ENCODE measurements at regions not wholly inside any gene's neighbourhood (a gene's known extent, or its start where the extent isn't known, plus 50 kb on each side); places are given as distances from the start of the nearest gene placed in this dataset.

DNA sequence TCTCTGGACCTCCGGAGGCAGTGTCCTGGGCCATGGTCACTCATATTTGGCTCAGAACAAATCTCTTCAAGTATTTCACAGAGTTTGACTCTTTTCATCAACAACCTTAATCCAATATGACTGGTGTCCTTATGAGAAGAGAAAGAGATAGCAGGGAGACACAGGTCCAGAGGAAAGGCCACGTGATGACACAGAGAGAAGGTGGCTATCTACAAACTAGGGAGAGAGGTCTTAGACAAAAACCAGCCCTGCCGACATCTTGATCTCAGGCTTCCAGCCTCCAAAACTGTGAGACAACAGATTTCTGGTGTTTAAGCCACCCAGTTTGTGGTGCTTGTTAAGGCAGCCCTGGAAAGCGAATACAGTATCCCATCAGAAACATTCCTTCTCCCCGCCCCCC is 237.1 kb upstream of the PROK2 start:
- H3K36me3 ChIP-seq (replicated peaks; ENCODE audit: insufficient read depth, low read length): no peaks in the 10 kb centered on the region
- H4K20me1 ChIP-seq (ENCODE audit: insufficient read depth, low read length): no peaks in the 10 kb centered on the region
- H3K4me1 ChIP-seq (ENCODE audit: low read length): no peaks in the 10 kb centered on the region
- no peak overlapping the region for H3K4me2 ChIP-seq (ENCODE audit: low read depth, low read length)
- DNase-seq: no peak
- H3K27me3 ChIP-seq (replicated peaks; ENCODE audit: insufficient read depth, low read length): no peaks in the 10 kb centered on the region
- TF ChIP-seq EZH2 (optimal IDR thresholded peaks at IDR 0.05; ENCODE audit: low read depth, low read length) (no peak), EZH2phosphoT487 (IDR thresholded peaks at IDR 0.05; ENCODE audit: low read length) (no peak)
- TF ChIP-seq, protein P1, sequence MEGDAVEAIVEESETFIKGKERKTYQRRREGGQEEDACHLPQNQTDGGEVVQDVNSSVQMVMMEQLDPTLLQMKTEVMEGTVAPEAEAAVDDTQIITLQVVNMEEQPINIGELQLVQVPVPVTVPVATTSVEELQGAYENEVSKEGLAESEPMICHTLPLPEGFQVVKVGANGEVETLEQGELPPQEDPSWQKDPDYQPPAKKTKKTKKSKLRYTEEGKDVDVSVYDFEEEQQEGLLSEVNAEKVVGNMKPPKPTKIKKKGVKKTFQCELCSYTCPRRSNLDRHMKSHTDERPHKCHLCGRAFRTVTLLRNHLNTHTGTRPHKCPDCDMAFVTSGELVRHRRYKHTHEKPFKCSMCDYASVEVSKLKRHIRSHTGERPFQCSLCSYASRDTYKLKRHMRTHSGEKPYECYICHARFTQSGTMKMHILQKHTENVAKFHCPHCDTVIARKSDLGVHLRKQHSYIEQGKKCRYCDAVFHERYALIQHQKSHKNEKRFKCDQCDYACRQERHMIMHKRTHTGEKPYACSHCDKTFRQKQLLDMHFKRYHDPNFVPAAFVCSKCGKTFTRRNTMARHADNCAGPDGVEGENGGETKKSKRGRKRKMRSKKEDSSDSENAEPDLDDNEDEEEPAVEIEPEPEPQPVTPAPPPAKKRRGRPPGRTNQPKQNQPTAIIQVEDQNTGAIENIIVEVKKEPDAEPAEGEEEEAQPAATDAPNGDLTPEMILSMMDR (IDR thresholded peaks at IDR 0.05; ENCODE audit: low read length): no peak
- H3K9me2 ChIP-seq (replicated peaks; ENCODE audit: insufficient read depth, low read length): no peaks in the 10 kb centered on the region
- H3K27ac ChIP-seq (ENCODE audit: low read length): no peak overlapping the region
- H3K9ac ChIP-seq (ENCODE audit: low read length): no peak overlapping the region
- no peaks in the 10 kb centered on the region for H3K79me2 ChIP-seq (ENCODE audit: low read length)
- H3K4me3 ChIP-seq (ENCODE audit: low read length): no peak overlapping the region
- no peak overlapping the region for H2AFZ ChIP-seq (ENCODE audit: low read length)
- no peaks in the 10 kb centered on the region for H3F3A ChIP-seq (ENCODE audit: insufficient read depth, low read length)
- no peaks in the 10 kb centered on the region for H3K9me3 ChIP-seq (replicated peaks; ENCODE audit: insufficient read depth, low read length)

DNA sequence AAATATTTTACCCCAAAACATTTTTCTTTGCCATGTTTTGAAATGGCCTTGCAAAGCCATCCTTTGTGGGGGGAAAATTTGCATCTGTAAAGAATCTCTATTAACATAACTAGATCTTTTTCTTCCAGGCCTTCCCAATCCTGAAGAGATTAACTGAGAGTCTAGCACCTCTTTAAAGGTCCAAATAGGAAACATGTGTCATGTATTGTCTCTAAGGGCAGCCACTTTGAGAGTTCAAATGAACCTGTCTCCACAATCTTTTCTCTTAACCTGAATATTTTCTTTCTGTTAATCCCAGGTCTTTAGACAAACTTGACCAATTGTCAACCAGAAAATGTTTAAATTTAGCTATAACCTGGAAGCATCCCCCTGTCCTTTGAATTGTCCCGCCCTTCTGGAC is 236.6 kb upstream of the PROK2 start:
- no peak overlapping the region for H3K9ac ChIP-seq (ENCODE audit: low read length)
- H3F3A ChIP-seq (ENCODE audit: insufficient read depth, low read length): no peaks in the 10 kb centered on the region
- no peak overlapping the region for H3K4me3 ChIP-seq (ENCODE audit: low read length)
- no peak overlapping the region for H3K4me2 ChIP-seq (ENCODE audit: low read depth, low read length)
- H3K9me2 ChIP-seq (replicated peaks; ENCODE audit: insufficient read depth, low read length): no peaks in the 10 kb centered on the region
- no peaks in the 10 kb centered on the region for H3K79me2 ChIP-seq (ENCODE audit: low read length)
- no peaks in the 10 kb centered on the region for H3K36me3 ChIP-seq (replicated peaks; ENCODE audit: insufficient read depth, low read length)
- H3K27ac ChIP-seq (ENCODE audit: low read length): no peak overlapping the region
- TF ChIP-seq, protein P1 (IDR thresholded peaks at IDR 0.05; ENCODE audit: low read length): no peak
- TF ChIP-seq EZH2 (optimal IDR thresholded peaks at IDR 0.05; ENCODE audit: low read depth, low read length) (no peak), EZH2phosphoT487 (IDR thresholded peaks at IDR 0.05; ENCODE audit: low read length) (no peak)
- no peaks in the 10 kb centered on the region for H3K27me3 ChIP-seq (replicated peaks; ENCODE audit: insufficient read depth, low read length)
- H3K9me3 ChIP-seq (replicated peaks; ENCODE audit: insufficient read depth, low read length): no peaks in the 10 kb centered on the region
- H4K20me1 ChIP-seq (ENCODE audit: insufficient read depth, low read length): no peaks in the 10 kb centered on the region
- no peak overlapping the region for H2AFZ ChIP-seq (ENCODE audit: low read length)
- no peaks in the 10 kb centered on the region for H3K4me1 ChIP-seq (ENCODE audit: low read length)
- DNase-seq: no peak

DNA sequence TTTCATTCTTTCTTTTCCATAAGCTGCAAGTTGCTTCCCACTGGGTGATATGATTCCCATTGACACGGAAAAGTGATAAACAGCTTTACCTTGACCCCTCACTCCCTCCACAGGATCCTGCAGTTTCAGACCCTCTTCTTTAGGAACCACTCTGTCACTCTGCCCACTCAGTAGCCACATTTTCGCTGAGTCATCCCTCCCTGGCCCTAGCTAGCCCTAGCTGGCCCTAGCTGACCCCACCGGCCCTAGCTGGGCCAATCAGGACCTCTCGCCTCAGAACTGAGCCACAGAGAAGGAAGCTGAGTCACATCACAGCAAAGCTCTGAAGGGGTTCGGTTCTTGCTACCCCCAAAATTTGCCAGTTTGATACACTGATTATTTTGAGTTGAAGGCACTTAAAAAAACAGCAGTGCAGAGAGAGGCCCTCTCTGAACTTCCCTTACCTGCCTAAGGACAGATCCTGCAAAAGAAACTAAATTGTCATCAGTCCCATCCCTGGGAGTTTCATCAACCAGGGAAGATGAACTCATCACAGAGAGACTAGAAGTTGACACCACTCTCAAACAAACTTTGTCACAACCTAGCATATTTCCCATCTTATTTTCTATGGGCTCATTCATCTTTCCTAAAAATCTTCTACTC is 233.5 kb upstream of the PROK2 start:
- Histone ChIP-seq H2AFZ (ENCODE audit: low read length) (no peak overlapping the region), H3K4me2 (ENCODE audit: low read depth, low read length) (no peak overlapping the region), H3K9ac (ENCODE audit: low read length) (no peak overlapping the region), H3K79me2 (ENCODE audit: low read length) (no peaks in the 10 kb centered on the region), H4K20me1 (ENCODE audit: insufficient read depth, low read length) (no peaks in the 10 kb centered on the region), H3K4me1 (ENCODE audit: low read length) (no peaks in the 10 kb centered on the region), H3K27me3 (replicated peaks; ENCODE audit: insufficient read depth, low read length) (no peaks in the 10 kb centered on the region), H3F3A (ENCODE audit: insufficient read depth, low read length) (no peaks in the 10 kb centered on the region), H3K4me3 (ENCODE audit: low read length) (no peak overlapping the region), H3K9me3 (replicated peaks; ENCODE audit: insufficient read depth, low read length) (no peaks in the 10 kb centered on the region), H3K36me3 (replicated peaks; ENCODE audit: insufficient read depth, low read length) (no peaks in the 10 kb centered on the region), H3K27ac (ENCODE audit: low read length) (no peak overlapping the region), H3K9me2 (replicated peaks; ENCODE audit: insufficient read depth, low read length) (no peaks in the 10 kb centered on the region)
- DNase-seq: no peak
- no peak for TF ChIP-seq EZH2phosphoT487 (IDR thresholded peaks at IDR 0.05; ENCODE audit: low read length)
- TF ChIP-seq, protein P1 (IDR thresholded peaks at IDR 0.05; ENCODE audit: low read length): no peak
- no peak for TF ChIP-seq EZH2 (optimal IDR thresholded peaks at IDR 0.05; ENCODE audit: low read depth, low read length)
